Activated CD8-positive, alpha-beta memory T cell treated with anti-CD3 and anti-CD28 coated beads, Interleukin-2, amount 50 U/mL, for 4 hours (primary cell): ENCODE measurements at regions not wholly inside any gene's neighbourhood (a gene's known extent, or its start where the extent isn't known, plus 50 kb on each side); places are given as distances from the start of the nearest gene placed in this dataset.
"Not testable (repeated sequence)": the region's sequence is repeated elsewhere in the genome, so short reads cannot be mapped to it uniquely, and the experiment has no call there.

ENCODE experiments used
- DNase-seq: peaks from one replicate; pipeline ENCODE4 v3.0.0-alpha.2; 2020

- no peak for DNase-seq
Observed at GRCh38 chr17:77087650-77088454, 52.9 kb upstream of the SEC14L1 start.

- peak; percentile 85 for DNase-seq
Observed at GRCh38 chr17:77088455-77089123, 52.2 kb upstream of the SEC14L1 start.

- no peak for DNase-seq
Observed at GRCh38 chr17:77089124-77089490, 51.7 kb upstream of the SEC14L1 start.

GRCh38 chr17:77089949-77090348 is 50.8 kb upstream of the SEC14L1 start:
- not testable (repeated sequence) for DNase-seq

- DNase-seq = no peak
Observed at GRCh38 chr17:77090476-77090875, 50.3 kb upstream of the SEC14L1 start.
